Liver (tissue), 3 donors: ENCODE measurements at regions not wholly inside any gene's neighbourhood (a gene's known extent, or its start where the extent isn't known, plus 50 kb on each side); places are given as distances from the start of the nearest gene placed in this dataset.

Source experiments
- ATF3 ChIP-seq: IDR thresholded peaks from 2 replicates; pipeline ENCODE4 v1.6.1; 2016; ENCODE audit warnings: antibody characterized with exemption
- CTCF ChIP-seq: fragments of 150-350 bp; IDR thresholded peaks from 2 replicates; pipeline ENCODE4 v1.5.1; 2017; ENCODE audit warnings: improper control_type of control experiment, low read depth, low read length; ENCODE audit not compliant: missing input control
- FOXA1 ChIP-seq: IDR thresholded peaks from 2 replicates; pipeline ENCODE4 v1.6.1; 2016; ENCODE audit warnings: antibody characterized with exemption
- RAD21 ChIP-seq, 2 donors: IDR thresholded peaks; 2 replicates each; pipeline ENCODE4 v1.6.1; 2016; ENCODE audit warnings: antibody characterized with exemption in 2 of 2, mild to moderate bottlenecking in 2 of 2
- SP1 ChIP-seq: IDR thresholded peaks from 2 replicates; pipeline ENCODE4 v1.6.1; 2018; ENCODE audit warnings: antibody characterized with exemption, mild to moderate bottlenecking
- donor health status: healthy.
- donor health status: healthy.

- TF ChIP-seq ATF3 = no peak
- TF ChIP-seq CTCF = no peak
- TF ChIP-seq FOXA1 = no peak
- peak; percentile 45 to 51 for TF ChIP-seq RAD21 (IDR thresholded peaks at IDR 0.05)
- TF ChIP-seq SP1 = no peak
Observed at GRCh38 chr3:10692039-10692622, 123.9 kb upstream of the SLC6A11 start.
